SK-N-SH treated with all-trans-retinoic acid at 6 μM for 48 hours (cell line): ENCODE measurements at regions not wholly inside any gene's neighbourhood (a gene's known extent, or its start where the extent isn't known, plus 50 kb on each side); places are given as distances from the start of the nearest gene placed in this dataset.

Experiments
- ARNTL ChIP-seq: fragments of 450-650 bp; formaldehyde crosslinking; IDR thresholded peaks from 2 replicates; pipeline ENCODE4 v1.5.0; 2020; ENCODE audit warnings: low read depth, mild to moderate bottlenecking, moderate library complexity, borderline replicate concordance
- BACH2 ChIP-seq: fragments of 250-450 bp; sonication (Bioruptor Pico); IDR thresholded peaks from 2 replicates; pipeline ENCODE4 v1.9.0; 2021; ENCODE audit warnings: mild to moderate bottlenecking, borderline replicate concordance
- RARB ChIP-seq: fragments of 250-450 bp; sonication (Bioruptor Pico); IDR thresholded peaks from 2 replicates; pipeline ENCODE4 v1.8.0; 2021; ENCODE audit warnings: mild to moderate bottlenecking, moderate library complexity
- TOX ChIP-seq: fragments of 250-450 bp; sonication (Bioruptor Pico); IDR thresholded peaks from 2 replicates; pipeline ENCODE4 v1.8.0; 2021; ENCODE audit warnings: mild to moderate bottlenecking, moderate library complexity, borderline replicate concordance
- TSHZ2 ChIP-seq: fragments of 250-450 bp; sonication (Bioruptor Pico); IDR thresholded peaks from 2 replicates; pipeline ENCODE4 v1.5.0; 2020; ENCODE audit warnings: mild to moderate bottlenecking, moderate library complexity
- ZC3H10 ChIP-seq: fragments of 250-450 bp; sonication (Bioruptor Pico); IDR thresholded peaks from 2 replicates; pipeline ENCODE4 v1.5.1; 2021; ENCODE audit warnings: mild to moderate bottlenecking, moderate library complexity
- ZFP3 ChIP-seq: fragments of 250-450 bp; sonication (Bioruptor Pico); IDR thresholded peaks from 2 replicates; pipeline ENCODE4 v1.5.0; 2020; ENCODE audit warnings: mild to moderate bottlenecking, moderate library complexity
- ZFP30 ChIP-seq: fragments of 450-650 bp; formaldehyde crosslinking; IDR thresholded peaks from 2 replicates; pipeline ENCODE4 v1.5.0; 2022; ENCODE audit warnings: mild to moderate bottlenecking, moderate library complexity
- ZNF565 ChIP-seq: fragments of 450-650 bp; formaldehyde crosslinking; conservative IDR thresholded peaks from 2 replicates; pipeline ENCODE4 v1.5.0; 2020; ENCODE audit warnings: low read depth, mild to moderate bottlenecking, moderate library complexity
- TF ChIP-seq, protein P1 (sequence below): fragments of 250-450 bp; sonication (Bioruptor Pico); IDR thresholded peaks from 2 replicates; pipeline ENCODE4 v1.5.1; 2020; ENCODE audit warnings: low read depth, mild to moderate bottlenecking, moderate library complexity
- TF ChIP-seq, protein P2 (sequence below): fragments of 250-450 bp; sonication (Bioruptor Pico); IDR thresholded peaks from 2 replicates; pipeline ENCODE4 v1.8.0; 2021; ENCODE audit warnings: low read depth, mild to moderate bottlenecking, moderate library complexity, borderline replicate concordance

DNA sequence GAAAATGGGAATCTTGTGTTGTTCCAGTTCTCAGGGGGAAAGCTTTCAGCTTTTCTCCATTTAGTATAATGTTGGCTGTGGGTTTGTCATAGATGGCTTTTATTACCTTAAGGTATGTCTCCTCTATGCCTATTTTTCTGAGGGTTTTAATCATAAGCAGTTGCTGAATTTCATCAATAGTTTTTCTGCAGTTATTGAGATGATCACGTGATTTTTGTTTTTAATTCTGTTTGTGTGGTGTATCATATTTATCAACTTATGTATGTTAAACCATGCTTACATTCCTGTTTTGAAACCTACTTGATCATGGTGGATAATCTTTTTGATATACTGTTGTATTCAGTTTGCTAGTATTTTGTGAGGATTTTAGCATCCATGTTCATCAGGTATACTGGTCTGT is 66.8 kb upstream of the CENPE start:
- TF ChIP-seq RARB (CRISPR knock-in tag), result no peak
- no peak for TF ChIP-seq TOX (CRISPR knock-in tag)
- TF ChIP-seq, protein P1, sequence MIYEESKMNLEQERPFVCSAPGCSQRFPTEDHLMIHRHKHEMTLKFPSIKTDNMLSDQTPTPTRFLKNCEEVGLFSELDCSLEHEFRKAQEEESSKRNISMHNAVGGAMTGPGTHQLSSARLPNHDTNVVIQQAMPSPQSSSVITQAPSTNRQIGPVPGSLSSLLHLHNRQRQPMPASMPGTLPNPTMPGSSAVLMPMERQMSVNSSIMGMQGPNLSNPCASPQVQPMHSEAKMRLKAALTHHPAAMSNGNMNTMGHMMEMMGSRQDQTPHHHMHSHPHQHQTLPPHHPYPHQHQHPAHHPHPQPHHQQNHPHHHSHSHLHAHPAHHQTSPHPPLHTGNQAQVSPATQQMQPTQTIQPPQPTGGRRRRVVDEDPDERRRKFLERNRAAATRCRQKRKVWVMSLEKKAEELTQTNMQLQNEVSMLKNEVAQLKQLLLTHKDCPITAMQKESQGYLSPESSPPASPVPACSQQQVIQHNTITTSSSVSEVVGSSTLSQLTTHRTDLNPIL (CRISPR knock-in tag), result no peak
- TF ChIP-seq BACH2, result no peak
- TF ChIP-seq ZFP30 (CRISPR knock-in tag), result no peak
- no peak for TF ChIP-seq ZFP3 (CRISPR knock-in tag)
- TF ChIP-seq TSHZ2 (CRISPR knock-in tag), result no peak
- no peak for TF ChIP-seq ZC3H10 (CRISPR knock-in tag)
- no peak for TF ChIP-seq ZNF565 (CRISPR knock-in tag)
- TF ChIP-seq, protein P2, sequence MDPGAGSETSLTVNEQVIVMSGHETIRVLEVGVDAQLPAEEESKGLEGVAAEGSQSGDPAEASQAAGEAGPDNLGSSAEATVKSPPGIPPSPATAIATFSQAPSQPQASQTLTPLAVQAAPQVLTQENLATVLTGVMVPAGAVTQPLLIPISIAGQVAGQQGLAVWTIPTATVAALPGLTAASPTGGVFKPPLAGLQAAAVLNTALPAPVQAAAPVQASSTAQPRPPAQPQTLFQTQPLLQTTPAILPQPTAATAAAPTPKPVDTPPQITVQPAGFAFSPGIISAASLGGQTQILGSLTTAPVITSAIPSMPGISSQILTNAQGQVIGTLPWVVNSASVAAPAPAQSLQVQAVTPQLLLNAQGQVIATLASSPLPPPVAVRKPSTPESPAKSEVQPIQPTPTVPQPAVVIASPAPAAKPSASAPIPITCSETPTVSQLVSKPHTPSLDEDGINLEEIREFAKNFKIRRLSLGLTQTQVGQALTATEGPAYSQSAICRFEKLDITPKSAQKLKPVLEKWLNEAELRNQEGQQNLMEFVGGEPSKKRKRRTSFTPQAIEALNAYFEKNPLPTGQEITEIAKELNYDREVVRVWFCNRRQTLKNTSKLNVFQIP (CRISPR knock-in tag), result no peak
- no peak for TF ChIP-seq ARNTL (CRISPR knock-in tag)
